ENCODE measurements at regions not wholly inside any gene's neighbourhood (a gene's known extent, or its start where the extent isn't known, plus 50 kb on each side); places are given as distances from the start of the nearest gene placed in this dataset.

- TF ChIP-seq CTCF (IDR thresholded peaks at IDR 0.05) (no peak), POLR2A (IDR thresholded peaks at IDR 0.05) (no peak)
These were observed 153.0 kb upstream of the PDE1C start for GRCh38 chr7:32223071-32223650.

All from vagina (tissue), 2 donors.